GM23338 (cell line): ENCODE measurements at regions not wholly inside any gene's neighbourhood (a gene's known extent, or its start where the extent isn't known, plus 50 kb on each side); places are given as distances from the start of the nearest gene placed in this dataset.

Experiments
- ATAC-seq: fragments of 200-7000 bp; cut with Tn5 transposase; 3 replicates; pipeline ENCODE4 v1.9.1; 2020
- DNase-seq: peaks from one replicate; pipeline ENCODE4 v3.0.0-alpha.2; 2015; ENCODE audit warnings: low spot score
- H2AFZ ChIP-seq: fragments of 200-600 bp; sonication (generic); 2 replicates; pipeline ENCODE4 v1.8.0; 2016; ENCODE audit warnings: antibody characterized with exemption, mild to moderate bottlenecking, moderate library complexity
- H3F3A ChIP-seq: fragments of 200-600 bp; sonication (generic); replicated peaks from 2 replicates; pipeline ENCODE4 v1.8.0; 2017; ENCODE audit warnings: antibody characterized with exemption, mixed run types, low read depth
- H3K27ac ChIP-seq: fragments of 200-600 bp; sonication (generic); 2 replicates; pipeline ENCODE4 v1.6.1; 2016; ENCODE audit warnings: low read depth
- H3K27me3 ChIP-seq: fragments of 200-600 bp; sonication (generic); 2 replicates; pipeline ENCODE4 v1.8.0; 2016; ENCODE audit warnings: mild to moderate bottlenecking, mixed run types, moderate library complexity; ENCODE audit not compliant: insufficient read depth
- H3K36me3 ChIP-seq: fragments of 200-600 bp; sonication (generic); 2 replicates; pipeline ENCODE4 v1.8.0; 2016; ENCODE audit warnings: mild to moderate bottlenecking; ENCODE audit not compliant: insufficient read depth
- H3K4me1 ChIP-seq: fragments of 200-600 bp; sonication (generic); 2 replicates; pipeline ENCODE4 v1.8.0; 2016; ENCODE audit warnings: mild to moderate bottlenecking, moderate library complexity; ENCODE audit not compliant: insufficient read depth
- H3K4me2 ChIP-seq: fragments of 200-600 bp; sonication (generic); 2 replicates; pipeline ENCODE4 v1.7.1; 2017; ENCODE audit warnings: mixed run types
- H3K4me3 ChIP-seq: fragments of 200-600 bp; sonication (generic); 2 replicates; pipeline ENCODE4 v1.6.1; 2016; ENCODE audit warnings: mixed run types
- H3K79me2 ChIP-seq: fragments of 200-600 bp; sonication (generic); replicated peaks from 2 replicates; pipeline ENCODE4 v1.8.0; 2017; ENCODE audit warnings: mild to moderate bottlenecking; ENCODE audit not compliant: insufficient read depth
- H3K9me2 ChIP-seq: fragments of 200-600 bp; sonication (generic); 2 replicates; pipeline ENCODE4 v1.8.0; 2017; ENCODE audit not compliant: insufficient read depth
- H4K20me1 ChIP-seq: fragments of 200-600 bp; sonication (generic); replicated peaks from 2 replicates; pipeline ENCODE4 v1.8.0; 2017; ENCODE audit warnings: mild to moderate bottlenecking; ENCODE audit not compliant: insufficient read depth
- H3K27ac Mint-ChIP-seq: 2 replicates; pipeline ENCODE4 v1.8.0; 2020; ENCODE audit warnings: inconsistent platforms, mild to moderate bottlenecking, moderate library complexity, mixed read lengths
- H3K27me3 Mint-ChIP-seq: 3 replicates; pipeline ENCODE4 v1.8.0; 2022; ENCODE audit warnings: low read depth, mild to moderate bottlenecking, moderate library complexity, mixed read lengths, inconsistent platforms; ENCODE audit not compliant: insufficient read depth, poor library complexity
- H3K36me3 Mint-ChIP-seq: 3 replicates; pipeline ENCODE4 v1.8.0; 2021; ENCODE audit warnings: low read depth, mild to moderate bottlenecking, inconsistent platforms, moderate library complexity, mixed read lengths
- H3K4me1 Mint-ChIP-seq: 3 replicates; pipeline ENCODE4 v1.8.0; 2020; ENCODE audit warnings: mild to moderate bottlenecking, inconsistent platforms, mixed read lengths
- H3K4me3 Mint-ChIP-seq: 3 replicates; pipeline ENCODE4 v1.8.0; 2021; ENCODE audit warnings: moderate library complexity, mild to moderate bottlenecking, inconsistent platforms, mixed read lengths
- H3K9me3 Mint-ChIP-seq: 3 replicates; pipeline ENCODE4 v1.8.0; 2020; ENCODE audit warnings: moderate library complexity, mild to moderate bottlenecking, inconsistent platforms, mixed read lengths
- EZH2 ChIP-seq: fragments of 200-600 bp; sonication (generic); IDR thresholded peaks from one replicate; pipeline ENCODE4 v1.8.0; 2017; ENCODE audit warnings: antibody characterized with exemption, mild to moderate bottlenecking, low read depth; ENCODE audit not compliant: unreplicated experiment
- EZH2phosphoT487 ChIP-seq: fragments of 200-600 bp; sonication (generic); IDR thresholded peaks from one replicate; pipeline ENCODE4 v1.8.1; 2018; ENCODE audit warnings: antibody characterized with exemption; ENCODE audit not compliant: unreplicated experiment
- JUNB ChIP-seq: IDR thresholded peaks from one replicate; pipeline ENCODE4 v1.6.1; 2016; ENCODE audit warnings: antibody characterized with exemption; ENCODE audit not compliant: unreplicated experiment
- POLR2AphosphoS5 ChIP-seq: IDR thresholded peaks from 2 replicates; pipeline ENCODE4 v1.6.1; 2016; ENCODE audit warnings: antibody characterized with exemption, low read depth
- REST ChIP-seq: IDR thresholded peaks from one replicate; pipeline ENCODE4 v1.6.1; 2018; ENCODE audit warnings: antibody characterized with exemption; ENCODE audit not compliant: unreplicated experiment
- ZNF462 ChIP-seq: fragments of 250-450 bp; sonication (Bioruptor Pico); IDR thresholded peaks from 2 replicates; pipeline ENCODE4 v1.5.0; 2020; ENCODE audit warnings: mild to moderate bottlenecking, moderate library complexity
- TF ChIP-seq, protein P1 (sequence below), 2 experiments: fragments of 200-600 bp in 1 of 2; sonication (generic) in 1 of 2; conservative IDR thresholded peaks; 2 replicates each; pipeline versions ENCODE4 v1.5.1 to v1.6.1; 2016 to 2017; ENCODE audit warnings: antibody characterized with exemption in 2 of 2, low read depth in 2 of 2, mild to moderate bottlenecking in 2 of 2, moderate library complexity in 1 of 2

DNA sequence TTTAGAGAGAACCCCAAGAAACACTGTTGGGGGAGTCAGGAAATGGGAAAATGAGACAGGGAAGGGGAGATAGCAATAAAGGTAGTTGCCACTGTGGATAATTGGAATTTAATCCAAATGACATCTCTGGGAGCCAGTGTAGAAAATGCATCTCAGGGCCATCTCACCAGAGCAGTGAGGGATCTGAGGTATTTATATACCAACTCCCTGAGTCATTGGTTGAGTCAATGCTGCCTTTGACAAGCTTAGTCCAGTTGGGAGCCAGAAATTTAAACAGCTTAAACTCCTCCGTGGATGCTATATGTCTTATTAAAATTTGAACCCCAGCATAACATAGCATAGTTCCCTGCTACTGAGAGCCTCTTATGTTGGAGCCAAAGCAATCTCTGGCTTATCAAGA lies 140.3 kb downstream of the SLC30A10 start (continued):
- no peak for TF ChIP-seq ZNF462 (CRISPR knock-in tag)

DNA sequence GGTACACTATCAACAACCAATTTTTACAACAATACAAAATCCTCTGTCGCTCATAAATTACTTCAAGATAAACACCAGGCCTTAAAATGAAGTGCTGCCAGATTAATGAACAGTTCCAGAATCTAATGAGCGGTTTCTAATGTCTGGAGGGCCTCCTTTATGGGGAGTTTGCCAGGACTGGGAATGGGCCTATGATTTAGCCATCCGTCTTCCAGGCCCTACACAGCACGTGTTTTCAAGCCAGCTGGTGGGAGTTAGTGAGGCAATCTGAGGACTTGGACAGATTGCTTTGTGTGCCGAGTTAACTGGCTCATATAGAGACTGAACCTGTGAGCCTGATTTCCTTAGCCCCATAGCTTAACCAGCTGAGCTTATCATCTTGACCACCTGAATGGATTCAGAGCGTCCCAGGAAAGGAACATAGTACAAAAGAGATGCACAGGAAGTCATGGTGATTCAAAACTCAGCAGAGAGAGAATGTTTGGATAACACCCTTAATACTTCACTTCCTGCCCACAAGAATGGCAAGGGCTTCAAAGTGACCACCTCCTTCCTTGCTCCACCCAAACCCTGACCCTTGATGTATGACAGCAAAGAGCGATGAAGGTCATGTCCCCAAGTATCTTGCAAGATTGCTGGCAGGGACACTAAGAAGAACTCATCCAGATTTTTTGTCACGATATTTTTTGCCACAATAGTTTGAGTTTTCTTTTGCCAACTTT lies 143.5 kb downstream of the SLC30A10 start:
- H3K9me2 ChIP-seq: 0 out of 2 replicates have a peak, but pooled peaks cover 6% of the 10 kb centered on the region
- Mint-ChIP-seq H3K36me3 (no peaks in the 10 kb centered on the region), H3K4me3 (no peak overlapping the region), H3K27me3 (peaks cover 1% of the 10 kb centered on the region), H3K4me1 (no peaks in the 10 kb centered on the region), H3K9me3 (no peaks in the 10 kb centered on the region), H3K27ac (no peak overlapping the region)
- H2AFZ ChIP-seq: no peak overlapping the region
- H3F3A ChIP-seq: no peaks in the 10 kb centered on the region
- no peaks in the 10 kb centered on the region for H3K36me3 ChIP-seq
- H3K27ac ChIP-seq: no peak overlapping the region
- H3K79me2 ChIP-seq: no peaks in the 10 kb centered on the region
- H3K4me3 ChIP-seq: no peak overlapping the region
- H3K4me2 ChIP-seq: no peak overlapping the region
- no peak for ATAC-seq
- H4K20me1 ChIP-seq: no peaks in the 10 kb centered on the region
- H3K4me1 ChIP-seq: no peaks in the 10 kb centered on the region
- DNase-seq: no peak
- no peaks in the 10 kb centered on the region for H3K27me3 ChIP-seq
- TF ChIP-seq, protein P1, sequence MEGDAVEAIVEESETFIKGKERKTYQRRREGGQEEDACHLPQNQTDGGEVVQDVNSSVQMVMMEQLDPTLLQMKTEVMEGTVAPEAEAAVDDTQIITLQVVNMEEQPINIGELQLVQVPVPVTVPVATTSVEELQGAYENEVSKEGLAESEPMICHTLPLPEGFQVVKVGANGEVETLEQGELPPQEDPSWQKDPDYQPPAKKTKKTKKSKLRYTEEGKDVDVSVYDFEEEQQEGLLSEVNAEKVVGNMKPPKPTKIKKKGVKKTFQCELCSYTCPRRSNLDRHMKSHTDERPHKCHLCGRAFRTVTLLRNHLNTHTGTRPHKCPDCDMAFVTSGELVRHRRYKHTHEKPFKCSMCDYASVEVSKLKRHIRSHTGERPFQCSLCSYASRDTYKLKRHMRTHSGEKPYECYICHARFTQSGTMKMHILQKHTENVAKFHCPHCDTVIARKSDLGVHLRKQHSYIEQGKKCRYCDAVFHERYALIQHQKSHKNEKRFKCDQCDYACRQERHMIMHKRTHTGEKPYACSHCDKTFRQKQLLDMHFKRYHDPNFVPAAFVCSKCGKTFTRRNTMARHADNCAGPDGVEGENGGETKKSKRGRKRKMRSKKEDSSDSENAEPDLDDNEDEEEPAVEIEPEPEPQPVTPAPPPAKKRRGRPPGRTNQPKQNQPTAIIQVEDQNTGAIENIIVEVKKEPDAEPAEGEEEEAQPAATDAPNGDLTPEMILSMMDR (conservative IDR thresholded peaks at IDR 0.05; ENCODE audit: low read depth in 2 of 2): no peak
- no peak for TF ChIP-seq REST
- TF ChIP-seq POLR2AphosphoS5: no peak
- TF ChIP-seq JUNB: no peak
- no peak for TF ChIP-seq EZH2phosphoT487
- no peak for TF ChIP-seq EZH2
